ENCODE measurements at regions not wholly inside any gene's neighbourhood (a gene's known extent, or its start where the extent isn't known, plus 50 kb on each side); places are given as distances from the start of the nearest gene placed in this dataset.

- Histone ChIP-seq H2AFZ (ENCODE audit: low read depth, low read length) (no peak overlapping the region), H3K27ac (ENCODE audit: low read length) (no peak overlapping the region), H4K20me1 (ENCODE audit: insufficient read depth) (no peaks in the 10 kb centered on the region), H3K9ac (ENCODE audit: low read length) (no peak overlapping the region), H3K4me3 (ENCODE audit: low read length) (no peak overlapping the region), H3K27me3 (ENCODE audit: insufficient read depth, low read depth, low read length) (no peaks in the 10 kb centered on the region), H3K9me2 (ENCODE audit: insufficient read depth, low read length) (no peaks in the 10 kb centered on the region), H3K9me3 (ENCODE audit: low read length) (no peaks in the 10 kb centered on the region), H3K79me2 (replicated peaks; ENCODE audit: insufficient read depth, low read length) (no peaks in the 10 kb centered on the region), H3F3A (ENCODE audit: insufficient read depth, low read length, poor library complexity, severe bottlenecking) (peaks cover 5% of the 10 kb centered on the region), H3K4me2 (ENCODE audit: low read length) (no peak overlapping the region), H3K36me3 (ENCODE audit: insufficient read depth, low read length) (no peaks in the 10 kb centered on the region)
- TF ChIP-seq RAD21 (conservative IDR thresholded peaks at IDR 0.05) (no peak), TAF1 (IDR thresholded peaks at IDR 0.05; ENCODE audit: low read depth) (no peak), EP300 (conservative IDR thresholded peaks at IDR 0.05; ENCODE audit: poor library complexity, severe bottlenecking) (no peak), MXI1 (conservative IDR thresholded peaks at IDR 0.05; ENCODE audit: poor library complexity, severe bottlenecking) (no peak), SMC3 (conservative IDR thresholded peaks at IDR 0.05; ENCODE audit: poor library complexity) (no peak)
- TF ChIP-seq, protein P1, sequence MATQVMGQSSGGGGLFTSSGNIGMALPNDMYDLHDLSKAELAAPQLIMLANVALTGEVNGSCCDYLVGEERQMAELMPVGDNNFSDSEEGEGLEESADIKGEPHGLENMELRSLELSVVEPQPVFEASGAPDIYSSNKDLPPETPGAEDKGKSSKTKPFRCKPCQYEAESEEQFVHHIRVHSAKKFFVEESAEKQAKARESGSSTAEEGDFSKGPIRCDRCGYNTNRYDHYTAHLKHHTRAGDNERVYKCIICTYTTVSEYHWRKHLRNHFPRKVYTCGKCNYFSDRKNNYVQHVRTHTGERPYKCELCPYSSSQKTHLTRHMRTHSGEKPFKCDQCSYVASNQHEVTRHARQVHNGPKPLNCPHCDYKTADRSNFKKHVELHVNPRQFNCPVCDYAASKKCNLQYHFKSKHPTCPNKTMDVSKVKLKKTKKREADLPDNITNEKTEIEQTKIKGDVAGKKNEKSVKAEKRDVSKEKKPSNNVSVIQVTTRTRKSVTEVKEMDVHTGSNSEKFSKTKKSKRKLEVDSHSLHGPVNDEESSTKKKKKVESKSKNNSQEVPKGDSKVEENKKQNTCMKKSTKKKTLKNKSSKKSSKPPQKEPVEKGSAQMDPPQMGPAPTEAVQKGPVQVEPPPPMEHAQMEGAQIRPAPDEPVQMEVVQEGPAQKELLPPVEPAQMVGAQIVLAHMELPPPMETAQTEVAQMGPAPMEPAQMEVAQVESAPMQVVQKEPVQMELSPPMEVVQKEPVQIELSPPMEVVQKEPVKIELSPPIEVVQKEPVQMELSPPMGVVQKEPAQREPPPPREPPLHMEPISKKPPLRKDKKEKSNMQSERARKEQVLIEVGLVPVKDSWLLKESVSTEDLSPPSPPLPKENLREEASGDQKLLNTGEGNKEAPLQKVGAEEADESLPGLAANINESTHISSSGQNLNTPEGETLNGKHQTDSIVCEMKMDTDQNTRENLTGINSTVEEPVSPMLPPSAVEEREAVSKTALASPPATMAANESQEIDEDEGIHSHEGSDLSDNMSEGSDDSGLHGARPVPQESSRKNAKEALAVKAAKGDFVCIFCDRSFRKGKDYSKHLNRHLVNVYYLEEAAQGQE (IDR thresholded peaks at IDR 0.05; ENCODE audit: borderline replicate concordance): no peak
Measured at GRCh38 chr16:64012166-64012565, 1109.7 kb downstream of the CDH11 start.

DNA sequence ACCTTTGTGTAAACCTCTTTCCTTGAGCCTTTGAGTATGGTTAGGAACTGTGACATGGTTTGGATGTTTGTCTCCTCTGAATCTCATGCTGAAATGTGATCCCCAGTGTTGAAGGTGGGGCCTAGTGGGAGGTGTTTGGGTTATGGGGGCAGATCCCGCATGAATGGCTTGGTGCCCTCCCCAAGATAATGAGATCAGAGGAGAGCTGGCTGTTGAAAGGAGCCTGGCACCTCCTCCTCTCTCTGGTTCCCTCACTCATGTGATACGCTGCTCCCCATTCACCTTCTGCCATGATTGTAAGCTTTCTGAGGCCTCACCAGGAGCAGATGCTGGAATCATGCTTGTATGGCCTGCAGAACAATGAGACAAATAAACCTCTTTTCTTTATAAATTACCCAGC, 1110.2 kb downstream of the CDH11 start:
- no peaks in the 10 kb centered on the region for H3K79me2 ChIP-seq (replicated peaks; ENCODE audit: insufficient read depth, low read length)
- no peaks in the 10 kb centered on the region for H3K36me3 ChIP-seq (ENCODE audit: insufficient read depth, low read length)
- no peak overlapping the region for H3K27ac ChIP-seq (ENCODE audit: low read length)
- no peak overlapping the region for H3K4me2 ChIP-seq (ENCODE audit: low read length)
- H3K27me3 ChIP-seq (ENCODE audit: insufficient read depth, low read depth, low read length): no peaks in the 10 kb centered on the region
- no peak overlapping the region for H3K9ac ChIP-seq (ENCODE audit: low read length)
- H3F3A ChIP-seq (ENCODE audit: insufficient read depth, low read length, poor library complexity, severe bottlenecking): no peaks in the 10 kb centered on the region
- no peak overlapping the region for H2AFZ ChIP-seq (ENCODE audit: low read depth, low read length)
- H3K4me3 ChIP-seq (ENCODE audit: low read length): no peak overlapping the region
- TF ChIP-seq SMC3 (conservative IDR thresholded peaks at IDR 0.05; ENCODE audit: poor library complexity) (no peak), MXI1 (conservative IDR thresholded peaks at IDR 0.05; ENCODE audit: poor library complexity, severe bottlenecking) (no peak), EZH2 (IDR thresholded peaks at IDR 0.05; ENCODE audit: borderline replicate concordance, insufficient read depth, low read length, poor library complexity, severe bottlenecking) (no peak), RAD21 (conservative IDR thresholded peaks at IDR 0.05) (no peak), POLR2AphosphoS5 (IDR thresholded peaks at IDR 0.05) (no peak), TAF1 (IDR thresholded peaks at IDR 0.05; ENCODE audit: low read depth) (no peak), EP300 (conservative IDR thresholded peaks at IDR 0.05; ENCODE audit: poor library complexity, severe bottlenecking) (no peak)
- TF ChIP-seq, protein P2, sequence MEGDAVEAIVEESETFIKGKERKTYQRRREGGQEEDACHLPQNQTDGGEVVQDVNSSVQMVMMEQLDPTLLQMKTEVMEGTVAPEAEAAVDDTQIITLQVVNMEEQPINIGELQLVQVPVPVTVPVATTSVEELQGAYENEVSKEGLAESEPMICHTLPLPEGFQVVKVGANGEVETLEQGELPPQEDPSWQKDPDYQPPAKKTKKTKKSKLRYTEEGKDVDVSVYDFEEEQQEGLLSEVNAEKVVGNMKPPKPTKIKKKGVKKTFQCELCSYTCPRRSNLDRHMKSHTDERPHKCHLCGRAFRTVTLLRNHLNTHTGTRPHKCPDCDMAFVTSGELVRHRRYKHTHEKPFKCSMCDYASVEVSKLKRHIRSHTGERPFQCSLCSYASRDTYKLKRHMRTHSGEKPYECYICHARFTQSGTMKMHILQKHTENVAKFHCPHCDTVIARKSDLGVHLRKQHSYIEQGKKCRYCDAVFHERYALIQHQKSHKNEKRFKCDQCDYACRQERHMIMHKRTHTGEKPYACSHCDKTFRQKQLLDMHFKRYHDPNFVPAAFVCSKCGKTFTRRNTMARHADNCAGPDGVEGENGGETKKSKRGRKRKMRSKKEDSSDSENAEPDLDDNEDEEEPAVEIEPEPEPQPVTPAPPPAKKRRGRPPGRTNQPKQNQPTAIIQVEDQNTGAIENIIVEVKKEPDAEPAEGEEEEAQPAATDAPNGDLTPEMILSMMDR (IDR thresholded peaks at IDR 0.05; ENCODE audit: poor library complexity, severe bottlenecking): no peak
- TF ChIP-seq, protein P1 (IDR thresholded peaks at IDR 0.05; ENCODE audit: borderline replicate concordance): no peak
- H3K9me3 ChIP-seq (ENCODE audit: low read length): no peaks in the 10 kb centered on the region
- H3K9me2 ChIP-seq (ENCODE audit: insufficient read depth, low read length): no peaks in the 10 kb centered on the region
- H4K20me1 ChIP-seq (ENCODE audit: insufficient read depth): no peaks in the 10 kb centered on the region
